ENCODE measurements at regions not wholly inside any gene's neighbourhood (a gene's known extent, or its start where the extent isn't known, plus 50 kb on each side); places are given as distances from the start of the nearest gene placed in this dataset.

DNA sequence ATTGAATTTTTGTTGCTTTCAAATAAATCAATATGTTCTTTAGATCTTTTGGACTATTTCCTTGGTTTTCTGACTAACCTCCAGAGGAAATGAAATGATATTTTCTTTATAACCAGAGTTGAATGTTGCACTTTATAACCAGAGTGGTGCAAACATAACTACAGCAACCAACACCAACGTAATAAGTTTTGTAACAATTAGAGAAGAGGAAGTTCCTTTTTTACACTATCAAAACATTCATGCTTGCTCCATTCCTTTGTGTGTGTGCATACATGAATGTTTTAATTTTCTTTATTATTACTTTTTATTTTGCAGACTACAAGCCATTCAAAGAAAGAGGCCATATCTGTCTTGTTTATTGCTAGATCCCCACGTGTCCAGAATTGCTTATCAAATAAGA lies 193.0 kb upstream of the PPP3CA start:
- Histone ChIP-seq H3K4me3 (ENCODE audit: low read depth, low read length) (no peak overlapping the region), H2AFZ (no peak overlapping the region), H3K27me3 (ENCODE audit: control insufficient read depth, insufficient read depth, low read length) (no peaks in the 10 kb centered on the region), H3K4me2 (ENCODE audit: low read length) (no peak overlapping the region), H3K4me1 (no peaks in the 10 kb centered on the region), H3K36me3 (ENCODE audit: control insufficient read depth, insufficient read depth, low read length) (no peaks in the 10 kb centered on the region), H3K79me2 (no peaks in the 10 kb centered on the region), H3K27ac (no peak overlapping the region), H3K9me3 (ENCODE audit: control insufficient read depth, low read length) (no peaks in the 10 kb centered on the region), H3K9ac (no peak overlapping the region)
- TF ChIP-seq, protein P1, sequence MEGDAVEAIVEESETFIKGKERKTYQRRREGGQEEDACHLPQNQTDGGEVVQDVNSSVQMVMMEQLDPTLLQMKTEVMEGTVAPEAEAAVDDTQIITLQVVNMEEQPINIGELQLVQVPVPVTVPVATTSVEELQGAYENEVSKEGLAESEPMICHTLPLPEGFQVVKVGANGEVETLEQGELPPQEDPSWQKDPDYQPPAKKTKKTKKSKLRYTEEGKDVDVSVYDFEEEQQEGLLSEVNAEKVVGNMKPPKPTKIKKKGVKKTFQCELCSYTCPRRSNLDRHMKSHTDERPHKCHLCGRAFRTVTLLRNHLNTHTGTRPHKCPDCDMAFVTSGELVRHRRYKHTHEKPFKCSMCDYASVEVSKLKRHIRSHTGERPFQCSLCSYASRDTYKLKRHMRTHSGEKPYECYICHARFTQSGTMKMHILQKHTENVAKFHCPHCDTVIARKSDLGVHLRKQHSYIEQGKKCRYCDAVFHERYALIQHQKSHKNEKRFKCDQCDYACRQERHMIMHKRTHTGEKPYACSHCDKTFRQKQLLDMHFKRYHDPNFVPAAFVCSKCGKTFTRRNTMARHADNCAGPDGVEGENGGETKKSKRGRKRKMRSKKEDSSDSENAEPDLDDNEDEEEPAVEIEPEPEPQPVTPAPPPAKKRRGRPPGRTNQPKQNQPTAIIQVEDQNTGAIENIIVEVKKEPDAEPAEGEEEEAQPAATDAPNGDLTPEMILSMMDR (IDR thresholded peaks at IDR 0.05) = no peak

DNA sequence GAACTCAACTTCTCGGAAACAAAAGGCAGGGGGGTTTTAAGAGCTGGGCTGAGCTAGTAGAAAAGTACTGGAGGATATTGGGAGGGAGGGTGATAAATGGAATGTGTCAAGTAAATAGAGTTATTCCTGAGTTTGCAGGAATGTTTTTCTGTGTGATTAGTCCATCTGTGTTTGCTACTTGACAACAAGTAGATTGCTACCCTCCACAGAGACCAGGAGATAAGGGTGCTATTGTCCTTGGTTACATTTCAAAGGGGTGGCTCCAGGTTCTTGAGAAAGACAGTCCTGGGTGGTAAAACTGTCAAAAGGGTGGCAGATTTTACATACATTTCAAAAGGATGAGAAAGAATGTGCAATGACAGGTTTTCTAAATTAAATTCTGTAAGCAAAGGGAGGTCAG lies 181.2 kb upstream of the PPP3CA start:
- Histone ChIP-seq H3K79me2 (no peaks in the 10 kb centered on the region), H2AFZ (no peak overlapping the region), H3K27me3 (ENCODE audit: control insufficient read depth, insufficient read depth, low read length) (no peaks in the 10 kb centered on the region), H3K27ac (no peak overlapping the region), H3K36me3 (ENCODE audit: control insufficient read depth, insufficient read depth, low read length) (no peaks in the 10 kb centered on the region), H3K4me2 (ENCODE audit: low read length) (no peak overlapping the region), H3K9ac (no peak overlapping the region), H3K4me1 (no peaks in the 10 kb centered on the region), H3K4me3 (ENCODE audit: low read depth, low read length) (no peak overlapping the region), H3K9me3 (ENCODE audit: control insufficient read depth, low read length) (no peaks in the 10 kb centered on the region)
- TF ChIP-seq, protein P1 (IDR thresholded peaks at IDR 0.05) = no peak

DNA sequence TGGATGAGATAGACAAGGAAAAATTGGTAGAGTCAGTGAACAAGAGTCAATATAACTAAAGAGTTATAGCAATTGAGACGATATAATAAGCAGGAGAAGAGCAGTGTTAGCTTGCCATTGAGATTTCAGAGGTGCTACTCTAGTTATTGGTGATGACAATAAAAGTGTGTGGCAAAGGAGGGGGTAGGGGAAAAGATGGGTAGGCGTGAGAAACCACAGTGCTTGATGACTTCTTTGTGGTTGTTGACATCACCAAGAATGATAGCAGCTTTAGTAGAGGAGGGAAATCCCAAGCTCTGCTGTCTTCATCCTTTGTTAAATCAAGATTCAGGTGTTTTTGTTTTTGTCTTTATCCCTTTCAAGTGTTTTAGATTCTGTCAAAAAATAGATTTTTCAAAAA lies 179.9 kb upstream of the PPP3CA start:
- TF ChIP-seq, protein P1 (IDR thresholded peaks at IDR 0.05) = no peak
- Histone ChIP-seq H3K36me3 (ENCODE audit: control insufficient read depth, insufficient read depth, low read length) (no peaks in the 10 kb centered on the region), H3K4me1 (no peaks in the 10 kb centered on the region), H3K9ac (no peak overlapping the region), H2AFZ (no peak overlapping the region), H3K4me2 (ENCODE audit: low read length) (no peak overlapping the region), H3K27me3 (ENCODE audit: control insufficient read depth, insufficient read depth, low read length) (no peaks in the 10 kb centered on the region), H3K27ac (no peak overlapping the region), H3K4me3 (ENCODE audit: low read depth, low read length) (no peak overlapping the region), H3K79me2 (no peaks in the 10 kb centered on the region), H3K9me3 (ENCODE audit: control insufficient read depth, low read length) (no peaks in the 10 kb centered on the region)

DNA sequence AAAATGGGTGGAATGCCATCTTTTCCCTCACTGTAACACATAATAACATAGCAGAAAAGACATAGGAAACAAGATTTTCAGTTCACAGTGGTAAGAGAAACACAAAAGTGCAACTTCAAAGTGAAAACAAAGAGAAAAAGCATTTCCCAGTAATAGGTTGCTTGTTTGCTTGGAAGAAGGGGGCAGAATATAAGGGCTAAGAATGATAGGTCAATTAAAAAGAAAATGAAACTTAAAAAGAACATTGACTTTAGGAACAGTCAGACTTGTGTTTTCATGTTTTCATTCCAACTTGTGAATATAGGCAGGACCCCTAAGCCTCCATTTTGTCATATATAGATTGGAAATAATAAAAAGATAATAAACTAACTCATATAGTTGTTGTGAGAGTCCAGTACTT lies 168.2 kb upstream of the PPP3CA start:
- TF ChIP-seq, protein P1 (IDR thresholded peaks at IDR 0.05) = no peak
- no peaks in the 10 kb centered on the region for H3K79me2 ChIP-seq
- no peak overlapping the region for H2AFZ ChIP-seq
- no peaks in the 10 kb centered on the region for H3K9me3 ChIP-seq (ENCODE audit: control insufficient read depth, low read length)
- no peak overlapping the region for H3K27ac ChIP-seq
- H3K36me3 ChIP-seq (ENCODE audit: control insufficient read depth, insufficient read depth, low read length) = no peaks in the 10 kb centered on the region
- H3K4me1 ChIP-seq = no peaks in the 10 kb centered on the region
- no peaks in the 10 kb centered on the region for H3K27me3 ChIP-seq (ENCODE audit: control insufficient read depth, insufficient read depth, low read length)
- no peak overlapping the region for H3K4me3 ChIP-seq (ENCODE audit: low read depth, low read length)
- H3K4me2 ChIP-seq (ENCODE audit: low read length) = no peak overlapping the region
- H3K9ac ChIP-seq = no peak overlapping the region

DNA sequence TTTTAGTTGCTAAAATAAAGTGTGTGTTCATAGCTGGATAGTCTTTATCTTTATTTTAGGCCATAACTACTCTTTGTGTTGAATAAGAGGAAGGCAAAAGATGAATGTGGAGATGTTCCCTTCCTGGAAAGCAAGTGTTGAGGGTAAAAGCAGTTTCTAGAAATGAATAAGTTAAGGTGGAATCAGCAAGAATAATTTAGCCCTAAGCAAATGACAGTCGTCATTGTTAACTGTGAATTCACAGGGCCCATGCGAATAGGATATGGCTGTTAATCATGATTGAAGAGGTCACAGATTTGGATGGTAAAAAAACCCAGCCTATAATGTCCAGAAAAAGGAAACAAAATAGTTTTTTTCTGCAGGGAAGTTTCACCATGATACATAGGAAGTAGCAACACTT lies 167.8 kb upstream of the PPP3CA start:
- Histone ChIP-seq H3K4me1 (no peaks in the 10 kb centered on the region), H3K4me2 (ENCODE audit: low read length) (no peak overlapping the region), H3K27ac (no peak overlapping the region), H3K27me3 (ENCODE audit: control insufficient read depth, insufficient read depth, low read length) (no peaks in the 10 kb centered on the region), H3K4me3 (ENCODE audit: low read depth, low read length) (no peak overlapping the region), H2AFZ (no peak overlapping the region), H3K9ac (no peak overlapping the region), H3K79me2 (no peaks in the 10 kb centered on the region), H3K9me3 (ENCODE audit: control insufficient read depth, low read length) (no peaks in the 10 kb centered on the region), H3K36me3 (ENCODE audit: control insufficient read depth, insufficient read depth, low read length) (no peaks in the 10 kb centered on the region)
- TF ChIP-seq, protein P1 (IDR thresholded peaks at IDR 0.05) = no peak
